Activated CD8-positive, alpha-beta memory T cell treated with anti-CD3 and anti-CD28 coated beads, Interleukin-2, amount 50 U/mL, for 1 hour (primary cell): ENCODE measurements at regions not wholly inside any gene's neighbourhood (a gene's known extent, or its start where the extent isn't known, plus 50 kb on each side); places are given as distances from the start of the nearest gene placed in this dataset.

Experiments used
- DNase-seq: peaks from one replicate; pipeline ENCODE4 v3.0.0-alpha.2; 2020; ENCODE audit errors: extremely low read depth

- DNase-seq, result no peak
These were observed 243.2 kb downstream of the PTBP2 start for GRCh38 chr1:96964761-96965160.

DNA sequence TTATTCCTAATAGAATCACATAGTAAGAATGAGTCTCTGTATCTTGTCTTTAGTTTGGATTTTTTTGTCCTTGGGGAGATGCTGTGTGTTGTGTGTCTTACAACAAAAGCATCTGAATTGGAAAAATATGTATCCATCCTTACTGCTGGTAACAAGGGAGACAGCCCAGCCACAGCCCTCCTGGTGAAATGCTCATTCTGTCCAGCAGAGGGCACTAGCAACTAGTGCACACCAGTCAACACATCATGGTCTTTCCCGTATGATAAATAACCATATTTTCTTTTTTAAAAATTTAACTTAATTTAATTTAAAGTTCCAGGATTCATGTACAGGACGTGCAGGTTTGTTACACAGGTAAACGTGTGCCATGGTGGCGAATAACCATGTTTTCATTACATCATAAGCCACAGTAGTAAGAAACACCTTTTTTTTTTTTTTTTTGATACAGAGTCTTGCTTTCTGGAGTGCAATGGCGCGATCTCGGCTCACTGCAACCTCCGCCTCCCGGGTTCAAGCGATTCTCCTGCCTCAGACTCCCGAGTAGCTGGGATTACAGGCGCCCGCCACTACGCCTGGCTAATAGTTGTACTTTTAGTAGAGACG is 245.1 kb downstream of the PTBP2 start:
- DNase-seq, result peak; percentile 10

- no peak for DNase-seq
These were observed 245.7 kb downstream of the PTBP2 start for GRCh38 chr1:96967311-96967710.

DNA sequence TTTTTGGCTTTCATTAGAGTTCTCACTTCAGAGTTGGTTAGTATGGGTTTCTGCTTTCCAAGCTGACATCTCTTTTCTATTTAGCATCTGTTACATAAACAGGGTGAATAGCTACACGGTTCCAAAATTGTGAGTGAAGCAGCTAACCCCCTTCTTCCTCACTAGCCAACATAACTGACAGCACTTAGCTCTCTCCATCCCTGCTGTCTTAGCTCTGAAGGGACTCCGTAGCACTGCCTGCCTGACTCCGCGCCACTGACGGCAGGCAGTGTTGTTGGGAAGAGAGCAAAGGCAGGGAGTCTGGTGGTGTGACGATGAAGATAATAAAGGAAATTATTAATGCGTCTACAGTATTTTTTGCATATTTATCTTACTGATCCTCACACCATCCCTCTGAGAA is 247.0 kb downstream of the PTBP2 start:
- DNase-seq, result no peak

- DNase-seq, result no peak
These were observed 247.4 kb downstream of the PTBP2 start for GRCh38 chr1:96968983-96969382.

DNA sequence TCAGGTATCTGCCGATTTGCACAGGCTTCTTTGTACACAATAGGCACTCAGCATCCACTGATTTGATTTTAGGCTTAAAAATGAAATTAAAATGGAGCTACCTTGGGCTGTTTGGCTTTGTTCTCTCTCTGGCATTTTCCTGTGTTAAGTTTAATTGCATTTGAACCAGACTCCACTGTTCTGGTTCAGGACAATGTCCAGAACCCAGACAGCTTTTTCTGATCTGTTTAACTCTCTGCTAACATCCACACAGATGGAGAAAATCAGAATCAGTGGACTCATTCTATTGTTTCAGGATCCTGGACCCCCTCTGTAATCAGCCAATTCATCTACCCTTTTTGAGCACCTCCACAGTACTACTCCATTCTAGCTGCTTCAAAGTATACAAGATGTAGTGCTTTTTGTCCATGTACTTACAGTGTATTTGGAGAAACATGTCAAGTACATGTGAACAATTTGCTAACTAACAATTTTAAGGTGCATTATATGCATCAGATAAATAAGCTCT is 248.1 kb downstream of the PTBP2 start:
- DNase-seq, result no peak

DNA sequence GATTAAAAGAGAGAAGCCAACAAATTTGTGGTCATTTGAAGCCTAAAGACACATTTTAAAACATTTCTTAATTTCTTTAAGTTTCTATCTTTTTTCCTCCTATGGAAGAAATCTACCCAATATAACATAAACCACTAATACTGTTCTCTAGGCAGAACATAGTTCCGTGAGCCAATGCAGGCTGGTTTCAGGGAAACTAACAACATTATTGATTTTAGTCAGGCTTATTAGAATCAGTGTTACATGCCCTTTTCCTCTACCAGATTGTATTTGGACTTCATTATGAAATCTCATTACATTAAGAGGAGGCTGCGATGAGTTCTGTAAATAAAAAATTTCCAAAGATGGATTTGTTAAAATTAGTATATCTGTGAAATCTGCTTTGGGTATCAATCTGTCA is 249.9 kb downstream of the PTBP2 start:
- no peak for DNase-seq

DNA sequence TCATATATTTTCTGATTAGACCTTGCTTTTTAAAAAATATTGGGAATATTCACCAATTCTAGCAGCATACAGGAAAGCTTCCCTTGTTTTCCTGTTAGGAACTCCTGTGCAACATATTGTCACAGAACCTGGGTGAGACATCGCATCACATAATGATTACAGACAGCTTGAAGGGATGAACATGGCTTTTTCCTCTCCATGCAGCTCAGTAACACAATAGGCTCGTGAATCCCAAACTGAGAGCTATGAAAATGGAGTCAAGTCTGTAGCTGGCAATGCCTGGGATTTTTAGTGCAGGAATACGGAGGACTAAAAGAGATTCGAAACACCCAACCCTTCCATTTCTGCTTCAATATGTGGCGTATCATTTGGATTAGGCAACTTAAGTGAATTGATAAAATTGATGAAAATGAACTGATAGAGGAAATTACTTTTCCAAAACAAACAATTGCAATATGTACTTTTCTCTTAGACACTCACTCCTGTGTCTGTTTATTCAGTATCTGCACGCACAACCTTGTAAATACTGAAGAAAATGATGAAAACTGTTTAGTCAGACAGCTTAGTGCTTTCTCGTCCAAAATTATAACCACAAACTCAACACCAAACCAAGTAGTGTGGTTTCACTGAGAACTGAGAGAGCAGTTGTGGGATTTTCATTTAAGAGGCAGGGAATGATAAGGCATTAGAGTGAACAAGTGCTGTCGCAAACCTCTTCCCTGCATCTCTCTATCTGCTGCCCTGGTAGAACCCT is 250.4 kb downstream of the PTBP2 start:
- no peak for DNase-seq

- no peak for DNase-seq
These were observed 252.0 kb downstream of the PTBP2 start for GRCh38 chr1:96973605-96974004.

- DNase-seq, result no peak
These were observed 256.9 kb downstream of the PTBP2 start for GRCh38 chr1:96978444-96978843.

DNA sequence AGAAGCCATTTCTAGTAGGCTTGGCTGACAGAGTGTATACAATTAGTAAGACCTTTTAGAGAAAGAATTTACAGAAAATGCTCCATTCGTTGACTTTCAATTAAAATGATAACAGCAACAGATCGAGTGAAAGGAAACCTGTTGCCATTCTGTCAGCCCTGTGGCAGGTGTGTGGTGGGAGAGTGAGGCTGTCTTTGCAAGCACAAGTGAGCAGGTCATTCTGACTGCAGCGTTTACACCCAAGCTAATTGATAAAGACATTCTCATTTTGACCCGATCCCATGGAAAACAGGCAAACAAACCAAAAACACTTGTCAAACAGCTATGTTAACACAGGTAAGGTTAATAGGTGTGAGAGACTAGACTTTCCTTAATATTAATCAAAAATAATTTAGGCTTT is 257.3 kb downstream of the PTBP2 start:
- no peak for DNase-seq

DNA sequence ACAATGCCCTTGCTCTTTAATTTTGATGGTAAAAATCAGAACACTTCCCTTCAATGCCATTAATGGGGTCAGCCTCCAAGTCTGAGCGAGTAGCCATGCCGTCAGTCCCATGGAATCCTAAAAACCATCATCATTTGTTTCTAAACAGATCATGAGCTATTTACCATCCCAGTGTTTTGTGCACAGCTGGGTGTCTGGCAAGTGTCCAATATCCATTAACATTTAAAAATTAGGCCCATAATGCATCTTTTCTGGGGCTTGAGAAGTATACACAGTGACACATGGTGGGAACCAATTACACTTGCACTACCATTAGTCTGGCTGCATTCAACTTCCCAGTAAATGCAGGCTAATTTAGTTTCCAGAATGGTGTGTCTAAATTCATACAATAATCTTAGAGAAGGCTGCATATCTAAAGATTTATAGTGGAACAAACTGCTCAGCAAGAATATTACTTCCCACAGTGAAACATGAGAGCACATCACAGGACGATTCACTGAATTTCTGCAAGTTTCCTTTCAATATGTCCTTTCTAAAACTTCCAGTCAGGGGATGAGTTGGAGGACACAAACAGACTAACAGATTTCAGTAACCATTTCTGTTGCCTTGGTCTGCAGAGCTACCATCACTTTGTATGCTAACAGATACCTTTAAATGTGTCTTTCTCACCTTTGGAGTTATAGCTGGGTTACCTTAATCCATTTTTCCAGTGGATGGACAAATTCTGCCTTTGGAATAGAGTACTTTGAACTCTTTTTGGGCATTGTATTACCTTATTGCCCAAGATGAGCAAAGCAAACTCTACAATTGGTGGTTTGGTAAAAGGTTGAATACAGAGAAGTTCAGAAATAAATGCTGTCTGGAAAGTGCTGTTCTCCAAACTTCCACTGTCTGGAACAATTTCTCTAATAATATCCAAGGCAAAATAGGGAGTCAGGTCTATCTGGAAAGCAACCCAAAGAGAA is 258.0 kb downstream of the PTBP2 start:
- DNase-seq, result no peak

GRCh38 chr1:96980448-96980847 is 258.9 kb downstream of the PTBP2 start:
- DNase-seq, result no peak

- no peak for DNase-seq
These were observed 259.6 kb downstream of the PTBP2 start for GRCh38 chr1:96981181-96981580.

GRCh38 chr1:96982118-96982517 is 260.5 kb downstream of the PTBP2 start:
- no peak for DNase-seq

- no peak for DNase-seq
These were observed 262.3 kb downstream of the PTBP2 start for GRCh38 chr1:96983866-96984265.

DNA sequence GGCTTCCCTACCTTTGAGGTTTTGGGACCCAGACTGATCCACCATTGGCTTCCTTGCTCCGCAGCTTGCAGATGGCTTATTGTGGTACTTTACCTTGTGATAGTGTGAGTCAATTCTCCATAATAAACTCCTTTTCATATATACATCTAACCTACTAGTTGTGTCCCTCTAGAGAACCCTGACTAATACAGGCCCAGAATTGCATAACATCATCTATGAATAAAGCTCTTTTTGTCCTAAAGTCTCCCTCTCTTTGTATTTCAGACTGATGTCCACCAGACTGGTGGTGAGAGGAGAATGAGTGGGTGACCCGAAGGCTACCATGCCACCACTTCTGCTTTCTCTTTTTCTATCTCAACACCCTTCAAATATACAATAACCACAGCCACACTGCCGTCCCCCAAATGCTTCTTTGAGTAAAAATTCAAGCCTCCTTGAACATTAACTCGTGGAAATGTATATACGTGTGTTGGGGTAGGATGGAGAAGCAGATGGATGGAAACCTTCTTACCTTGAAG is 265.7 kb downstream of the PTBP2 start:
- DNase-seq, result no peak

DNA sequence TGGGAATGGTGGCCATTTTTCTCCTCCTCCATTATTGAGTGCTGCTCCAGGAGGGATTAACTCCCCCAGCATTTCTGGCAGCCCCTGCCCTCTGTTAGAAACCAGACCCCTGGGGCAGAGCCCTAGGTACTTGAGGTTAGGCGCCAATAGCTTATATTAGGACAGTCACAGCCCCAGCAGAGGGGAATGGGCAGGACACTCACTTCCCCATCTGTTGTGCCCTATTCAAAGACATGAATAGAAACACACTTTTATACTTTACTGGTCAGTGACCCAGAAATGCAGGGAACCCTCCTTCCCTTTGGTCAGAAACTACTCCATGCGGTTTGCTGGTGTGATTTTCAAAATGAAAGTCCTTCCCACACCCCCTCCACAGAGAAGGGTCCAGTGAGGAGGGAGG is 267.7 kb downstream of the PTBP2 start:
- DNase-seq, result no peak

- DNase-seq, result no peak
These were observed 268.6 kb downstream of the PTBP2 start for GRCh38 chr1:96990136-96990535.

GRCh38 chr1:96991261-96991660 is 269.7 kb downstream of the PTBP2 start:
- DNase-seq, result no peak

DNA sequence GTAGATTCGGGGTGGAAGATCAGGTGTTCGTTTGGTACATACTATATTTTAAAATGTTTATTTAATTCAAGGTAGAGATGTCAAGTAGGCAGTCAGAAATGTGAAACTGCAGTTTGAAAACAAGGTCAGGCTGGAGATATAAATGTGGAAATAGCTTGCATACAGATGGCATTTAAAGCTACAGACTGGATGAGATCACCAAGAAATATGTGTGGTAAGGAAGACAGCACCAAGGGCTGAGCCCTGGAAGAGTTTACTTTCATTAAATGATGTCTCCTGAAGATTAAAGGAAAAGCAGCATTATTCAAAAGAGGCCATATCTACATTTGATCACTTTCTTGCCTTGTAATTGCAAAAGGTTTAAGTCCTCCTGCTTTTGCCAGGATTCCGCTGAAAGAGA is 271.3 kb downstream of the PTBP2 start:
- DNase-seq, result no peak

GRCh38 chr1:96995351-96995750 is 273.8 kb downstream of the PTBP2 start:
- no peak for DNase-seq
